ENCODE measurements at regions not wholly inside any gene's neighbourhood (a gene's known extent, or its start where the extent isn't known, plus 50 kb on each side); places are given as distances from the start of the nearest gene placed in this dataset.
"Not testable (repeated sequence)": the region's sequence is repeated elsewhere in the genome, so short reads cannot be mapped to it uniquely, and the experiment has no call there.

DNA sequence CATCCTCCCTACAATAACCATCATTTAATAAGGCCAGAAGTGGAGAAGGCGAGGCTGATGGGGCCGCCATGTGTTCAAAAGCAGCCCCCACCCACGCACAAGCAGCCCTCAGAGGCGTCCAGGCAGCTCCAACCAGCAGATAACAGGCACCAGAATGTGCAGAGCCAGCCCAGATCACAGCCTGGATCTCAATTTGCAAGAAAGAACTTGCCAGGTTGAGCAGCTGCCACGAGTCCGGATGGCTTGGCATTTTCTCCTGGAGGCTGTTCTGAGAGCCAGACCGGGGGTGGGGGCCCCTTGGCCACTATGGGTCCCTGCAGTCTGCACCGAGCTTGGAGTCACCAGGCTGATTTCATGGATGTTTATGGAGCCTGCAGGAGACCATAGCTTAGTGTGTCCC is 338.1 kb downstream of the PREX1 start:
- no peaks in the 10 kb centered on the region for H3K27me3 ChIP-seq (ENCODE audit: insufficient read depth, low read depth, severe bottlenecking)
- peak; percentile 19 for DNase-seq
- H3K4me3 ChIP-seq (ENCODE audit: low read depth, low read length) = no peak overlapping the region
- no peak overlapping the region for H3K27ac ChIP-seq
- TF ChIP-seq, protein P1, sequence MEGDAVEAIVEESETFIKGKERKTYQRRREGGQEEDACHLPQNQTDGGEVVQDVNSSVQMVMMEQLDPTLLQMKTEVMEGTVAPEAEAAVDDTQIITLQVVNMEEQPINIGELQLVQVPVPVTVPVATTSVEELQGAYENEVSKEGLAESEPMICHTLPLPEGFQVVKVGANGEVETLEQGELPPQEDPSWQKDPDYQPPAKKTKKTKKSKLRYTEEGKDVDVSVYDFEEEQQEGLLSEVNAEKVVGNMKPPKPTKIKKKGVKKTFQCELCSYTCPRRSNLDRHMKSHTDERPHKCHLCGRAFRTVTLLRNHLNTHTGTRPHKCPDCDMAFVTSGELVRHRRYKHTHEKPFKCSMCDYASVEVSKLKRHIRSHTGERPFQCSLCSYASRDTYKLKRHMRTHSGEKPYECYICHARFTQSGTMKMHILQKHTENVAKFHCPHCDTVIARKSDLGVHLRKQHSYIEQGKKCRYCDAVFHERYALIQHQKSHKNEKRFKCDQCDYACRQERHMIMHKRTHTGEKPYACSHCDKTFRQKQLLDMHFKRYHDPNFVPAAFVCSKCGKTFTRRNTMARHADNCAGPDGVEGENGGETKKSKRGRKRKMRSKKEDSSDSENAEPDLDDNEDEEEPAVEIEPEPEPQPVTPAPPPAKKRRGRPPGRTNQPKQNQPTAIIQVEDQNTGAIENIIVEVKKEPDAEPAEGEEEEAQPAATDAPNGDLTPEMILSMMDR (IDR thresholded peaks at IDR 0.05; ENCODE audit: low read depth, low read length) = no peak
- no peaks in the 10 kb centered on the region for H3K36me3 ChIP-seq
- no peaks in the 10 kb centered on the region for H3K9me3 ChIP-seq (ENCODE audit: severe bottlenecking)

DNA sequence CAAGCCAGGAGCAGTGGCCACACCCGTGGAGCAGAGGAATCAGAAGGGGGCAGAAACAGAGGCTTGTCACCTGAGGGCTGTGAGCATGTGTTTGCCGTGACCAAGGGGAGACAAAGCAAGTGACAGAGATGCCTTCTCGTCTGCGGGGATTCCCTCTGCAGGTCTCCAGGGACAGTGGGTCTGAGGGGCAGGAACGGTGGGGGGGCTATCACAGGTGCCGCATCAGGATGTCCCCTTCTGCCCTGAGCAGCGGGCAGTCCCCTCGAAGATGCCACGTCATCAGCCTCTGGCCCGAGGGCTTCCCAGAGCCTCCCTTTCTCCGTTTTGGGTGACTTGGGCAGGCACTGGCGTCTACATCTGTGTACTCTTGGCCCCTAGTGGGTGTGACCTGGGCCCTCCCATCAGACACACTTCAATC is 338.7 kb downstream of the PREX1 start:
- H3K27ac ChIP-seq = no peak overlapping the region
- no peaks in the 10 kb centered on the region for H3K27me3 ChIP-seq (ENCODE audit: insufficient read depth, low read depth, severe bottlenecking)
- H3K9me3 ChIP-seq (ENCODE audit: severe bottlenecking) = no peaks in the 10 kb centered on the region
- no peaks in the 10 kb centered on the region for H3K36me3 ChIP-seq
- no peak for DNase-seq
- H3K4me3 ChIP-seq (ENCODE audit: low read depth, low read length) = no peak overlapping the region
- TF ChIP-seq, protein P1 (IDR thresholded peaks at IDR 0.05; ENCODE audit: low read depth, low read length) = no peak

DNA sequence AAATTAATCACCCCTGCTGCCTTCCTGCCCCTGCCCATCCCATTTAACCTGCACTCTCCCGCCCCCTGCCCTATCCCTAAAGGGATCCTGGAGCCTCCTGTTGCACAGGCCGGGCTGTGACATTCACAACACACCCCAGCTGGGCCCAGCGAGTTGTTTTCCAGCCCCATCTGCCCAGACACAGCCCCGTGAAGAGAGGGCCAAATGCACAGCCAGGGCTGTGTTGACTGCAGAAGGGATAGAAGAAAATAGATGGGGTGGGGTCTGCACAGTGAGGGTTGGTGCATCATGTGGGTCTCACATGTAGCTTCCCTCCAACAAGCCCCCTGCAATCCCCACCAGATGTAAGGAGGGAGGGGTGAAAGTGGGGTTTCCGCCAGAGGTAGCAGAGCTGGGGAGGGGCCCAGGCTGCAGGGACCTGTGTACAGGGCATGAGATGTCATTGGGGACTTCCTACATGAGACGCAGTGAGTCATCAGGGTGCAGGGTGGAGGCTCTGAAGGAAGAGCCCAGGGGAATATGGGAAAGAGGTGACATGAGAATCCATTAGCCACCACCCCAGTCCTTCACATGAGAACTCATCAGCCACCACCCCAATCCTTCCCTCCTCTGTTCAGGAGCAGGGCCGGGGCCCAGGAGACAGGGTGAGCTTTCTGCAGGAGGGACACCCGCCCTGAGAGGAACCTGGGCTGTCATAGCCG is 339.3 kb downstream of the PREX1 start:
- H3K27me3 ChIP-seq (ENCODE audit: insufficient read depth, low read depth, severe bottlenecking); H3K27ac ChIP-seq; DNase-seq; H3K9me3 ChIP-seq (ENCODE audit: severe bottlenecking); H3K4me3 ChIP-seq (ENCODE audit: low read depth, low read length); H3K36me3 ChIP-seq: not testable (repeated sequence)

DNA sequence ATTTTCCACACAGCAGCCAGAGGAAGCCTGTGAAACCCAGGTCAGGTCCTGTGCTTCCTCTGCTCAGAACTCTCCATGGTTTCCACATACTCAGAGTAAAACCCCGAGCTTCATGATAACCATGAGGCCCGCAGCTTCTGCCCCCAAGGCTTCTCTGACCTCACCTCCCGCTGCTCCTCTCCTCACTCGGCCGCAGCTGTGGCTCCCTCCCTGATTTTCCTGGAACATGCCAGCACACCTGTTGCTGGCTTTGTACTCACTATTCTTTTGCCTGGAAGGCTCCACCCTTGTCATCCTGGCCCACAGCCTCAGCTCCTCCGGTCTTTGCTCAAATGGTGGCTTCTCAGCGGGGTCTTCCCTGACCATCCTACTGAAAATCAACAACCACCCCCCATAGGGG is 341.7 kb downstream of the PREX1 start:
- no peak for DNase-seq
- no peak overlapping the region for H3K4me3 ChIP-seq (ENCODE audit: low read depth, low read length)
- H3K27me3 ChIP-seq (ENCODE audit: insufficient read depth, low read depth, severe bottlenecking) = no peaks in the 10 kb centered on the region
- H3K36me3 ChIP-seq = no peaks in the 10 kb centered on the region
- TF ChIP-seq, protein P1 (IDR thresholded peaks at IDR 0.05; ENCODE audit: low read depth, low read length) = no peak
- no peak overlapping the region; the same call in 1 of the 2 replicates for H3K27ac ChIP-seq
- H3K9me3 ChIP-seq (ENCODE audit: severe bottlenecking) = no peaks in the 10 kb centered on the region

DNA sequence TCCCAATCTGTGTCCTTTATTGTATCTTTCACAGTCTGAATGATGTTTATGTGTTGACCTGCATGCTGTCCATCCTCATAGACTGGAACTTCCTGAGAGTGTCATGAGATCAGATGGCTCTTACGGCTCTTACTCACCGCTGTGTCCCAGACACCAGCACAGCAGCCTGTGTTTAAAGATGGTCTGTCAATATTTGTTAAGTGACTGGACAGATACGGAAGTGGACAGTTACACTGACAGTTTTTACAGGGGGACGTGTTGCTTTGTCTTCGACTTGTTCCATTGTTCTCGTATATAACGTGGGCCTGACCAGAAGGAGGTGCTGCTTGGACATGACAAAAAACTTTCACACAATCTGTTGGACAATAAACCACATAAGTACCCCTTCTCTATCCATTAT is 342.6 kb downstream of the PREX1 start:
- H3K9me3 ChIP-seq (ENCODE audit: severe bottlenecking); DNase-seq; H3K27ac ChIP-seq; H3K36me3 ChIP-seq; H3K27me3 ChIP-seq (ENCODE audit: insufficient read depth, low read depth, severe bottlenecking); H3K4me3 ChIP-seq (ENCODE audit: low read depth, low read length): not testable (repeated sequence)
- TF ChIP-seq, protein P1 (IDR thresholded peaks at IDR 0.05; ENCODE audit: low read depth, low read length) = 0 out of 2 replicates have a peak, but pooled peaks have one; percentile 30

DNA sequence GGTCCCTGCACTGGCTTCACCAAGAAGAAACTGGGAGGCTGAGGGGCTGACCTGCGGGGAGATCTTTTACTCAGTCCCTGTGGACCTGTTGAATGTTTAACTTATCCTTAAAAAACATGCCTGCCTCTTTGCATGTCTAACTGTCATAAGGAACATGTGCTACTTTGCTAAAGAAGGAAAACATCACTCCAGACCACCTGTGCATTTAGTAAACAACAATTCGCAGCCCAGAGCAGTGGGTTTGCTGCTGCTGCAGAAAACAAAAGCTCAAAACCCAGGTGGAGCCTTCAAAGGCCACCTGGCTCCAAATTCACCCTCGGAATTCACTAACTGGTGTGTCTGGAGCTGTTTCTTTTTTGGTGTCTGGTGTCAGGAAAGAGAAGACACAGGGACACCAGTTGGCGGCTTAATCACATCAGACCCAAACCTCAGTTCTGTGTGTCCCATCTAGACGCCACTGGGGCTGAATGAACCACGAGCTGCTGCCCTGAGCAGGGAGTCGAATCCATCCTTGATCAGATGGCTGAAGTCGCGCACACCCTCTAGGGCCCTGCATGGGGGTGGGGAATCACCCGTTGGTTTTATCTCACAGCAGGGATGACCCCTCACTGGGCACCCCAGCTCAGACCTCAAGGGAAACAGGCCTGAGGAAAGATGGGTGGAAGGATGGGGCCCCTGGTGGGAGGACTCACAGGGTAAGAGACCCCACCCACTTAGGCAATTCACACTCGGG is 344.3 kb downstream of the PREX1 start:
- no peak for DNase-seq
- H3K36me3 ChIP-seq = no peaks in the 10 kb centered on the region
- no peaks in the 10 kb centered on the region for H3K27me3 ChIP-seq (ENCODE audit: insufficient read depth, low read depth, severe bottlenecking)
- H3K4me3 ChIP-seq (ENCODE audit: low read depth, low read length) = no peak overlapping the region
- H3K9me3 ChIP-seq (ENCODE audit: severe bottlenecking) = no peaks in the 10 kb centered on the region
- no peak overlapping the region for H3K27ac ChIP-seq
- TF ChIP-seq, protein P1 (IDR thresholded peaks at IDR 0.05; ENCODE audit: low read depth, low read length) = no peak

Data from WERI-Rb-1 (cell line).